HG03457 (cell line): ENCODE measurements at regions not wholly inside any gene's neighbourhood (a gene's known extent, or its start where the extent isn't known, plus 50 kb on each side); places are given as distances from the start of the nearest gene placed in this dataset.
"Not testable (repeated sequence)": the region's sequence is repeated elsewhere in the genome, so short reads cannot be mapped to it uniquely, and the experiment has no call there.

Experiments
- ATAC-seq: cut with Tn5 transposase; IDR thresholded peaks from one replicate; pipeline ENCODE4 v1.9.1; 2021; ENCODE audit warnings: moderate number of reproducible peaks; ENCODE audit not compliant: unreplicated experiment

GRCh38 chr4:138113819-138114400 lies 128.2 kb downstream of the SLC7A11 start:
- peak; percentile 16 for ATAC-seq

DNA sequence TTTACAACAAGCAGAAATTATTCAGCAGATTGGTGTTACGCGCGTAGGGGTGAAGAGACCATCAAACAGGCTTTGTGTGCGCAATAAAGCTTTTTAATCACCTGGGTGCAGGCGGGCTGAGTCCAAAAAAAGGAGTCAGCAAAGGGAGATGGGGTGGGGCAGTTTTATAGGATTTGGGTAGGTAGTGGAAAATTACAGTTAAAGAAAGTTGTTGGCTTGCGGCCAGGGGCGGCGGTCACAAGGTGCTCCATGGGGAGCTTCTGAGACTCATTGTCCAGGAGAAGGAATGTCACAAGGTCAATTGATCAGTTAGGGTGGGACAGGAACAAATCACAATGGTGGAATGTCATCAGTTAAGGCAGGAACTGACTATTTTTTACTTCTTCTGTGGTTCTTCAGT lies 129.3 kb downstream of the SLC7A11 start:
- not testable (repeated sequence) for ATAC-seq

GRCh38 chr4:138112389-138112788 lies 129.8 kb downstream of the SLC7A11 start:
- no peak for ATAC-seq

DNA sequence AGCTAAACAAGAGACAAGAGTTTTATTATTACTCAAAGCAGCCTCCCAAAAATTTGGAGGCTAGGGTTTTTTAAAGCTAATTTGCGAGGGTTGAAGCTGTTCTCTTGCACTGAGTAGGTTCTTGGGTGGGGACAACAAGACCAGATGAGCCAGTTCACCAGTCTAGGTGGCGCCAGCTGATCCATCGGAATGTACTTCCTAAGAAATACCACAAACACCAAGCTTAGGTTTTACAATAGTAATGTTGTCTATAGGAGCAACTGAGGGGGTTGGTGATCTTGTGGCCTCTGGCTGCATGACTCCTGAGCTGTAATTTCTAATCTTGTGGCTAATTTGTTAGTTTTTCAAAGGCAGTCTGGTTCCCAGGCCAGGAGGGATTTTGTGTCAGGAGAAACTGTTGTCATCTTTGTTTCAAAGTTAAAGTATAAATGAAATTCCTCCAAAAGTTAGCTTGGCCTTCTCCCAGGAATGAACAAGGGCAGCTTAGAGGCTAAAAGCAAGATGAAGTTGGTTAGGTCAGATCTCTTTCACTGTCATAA lies 130.6 kb downstream of the SLC7A11 start:
- ATAC-seq, result no peak

- no peak for ATAC-seq
Measured at GRCh38 chr4:138110815-138111214, 131.3 kb downstream of the SLC7A11 start.

GRCh38 chr4:138107023-138107422 lies 135.1 kb downstream of the SLC7A11 start:
- ATAC-seq, result no peak

DNA sequence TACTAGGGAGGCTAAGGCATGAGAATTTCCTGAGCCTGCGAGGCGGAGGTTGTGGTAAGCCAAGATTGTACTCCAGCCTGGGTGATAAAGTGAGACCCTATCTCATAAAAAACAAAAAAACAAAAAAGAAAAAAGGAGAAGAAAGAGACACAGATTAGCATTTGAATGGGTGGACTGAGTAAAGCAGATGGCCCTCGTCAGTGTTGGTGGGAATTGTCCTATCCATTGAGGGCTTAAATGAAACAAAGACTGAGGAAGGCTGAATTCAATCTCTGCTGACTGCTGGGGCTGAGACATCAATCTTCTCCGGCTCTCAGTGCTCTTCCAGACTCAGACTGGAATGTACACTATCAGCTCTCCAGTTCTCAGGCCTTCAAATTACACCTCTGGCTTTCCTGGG lies 136.8 kb downstream of the SLC7A11 start:
- ATAC-seq, result no peak

DNA sequence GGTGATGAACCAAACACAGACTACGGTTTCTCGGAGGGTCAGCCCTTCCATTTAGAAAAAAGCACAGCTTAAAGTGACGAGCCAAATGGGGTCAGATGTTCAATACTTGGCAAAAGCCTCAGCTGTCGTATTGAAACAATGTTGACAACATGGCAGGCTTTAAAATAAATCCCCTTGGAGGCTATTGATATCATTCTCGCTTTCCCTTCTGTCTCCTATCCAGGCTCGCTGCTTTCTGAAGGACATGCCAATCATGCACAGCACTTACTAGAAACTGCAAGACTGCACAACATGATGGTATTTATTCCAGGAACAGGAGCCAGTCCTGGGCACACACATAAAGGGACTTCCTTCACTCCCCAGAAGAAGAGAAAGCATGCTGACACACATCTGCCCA lies 137.9 kb downstream of the SLC7A11 start:
- ATAC-seq, result no peak

DNA sequence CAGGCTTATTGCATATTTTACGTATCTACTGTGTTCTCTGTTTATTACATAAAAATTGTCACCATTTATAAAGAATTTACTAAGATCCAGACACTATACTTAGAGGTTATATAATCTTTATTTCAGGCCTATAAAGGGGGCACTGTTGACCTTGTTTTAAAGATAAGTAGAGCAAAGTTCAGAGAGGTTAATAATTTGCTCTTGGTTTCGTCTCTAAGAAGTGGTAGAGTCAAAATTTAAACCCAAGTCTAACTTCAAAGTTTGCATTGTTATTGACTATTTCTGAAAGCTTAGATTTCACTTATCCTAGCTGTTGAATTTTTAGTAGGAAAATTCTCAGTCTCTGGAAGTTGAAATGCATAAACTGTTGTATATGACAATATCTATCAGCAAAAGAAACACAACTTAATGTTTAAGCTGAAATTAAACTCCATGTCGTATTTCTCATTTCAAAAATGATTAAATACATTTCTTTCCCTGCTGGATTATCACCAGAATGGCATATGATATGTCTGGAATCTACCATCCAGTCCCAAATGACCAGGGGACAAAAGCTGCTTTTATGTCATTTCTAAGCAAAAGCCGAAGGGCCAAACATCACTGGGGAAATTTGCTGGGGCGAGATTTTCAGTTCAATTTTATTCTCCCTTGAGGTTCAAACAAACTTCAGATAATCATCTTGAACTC lies 138.4 kb downstream of the SLC7A11 start:
- ATAC-seq, result no peak

GRCh38 chr4:138099385-138099784 lies 142.8 kb downstream of the SLC7A11 start:
- no peak for ATAC-seq

DNA sequence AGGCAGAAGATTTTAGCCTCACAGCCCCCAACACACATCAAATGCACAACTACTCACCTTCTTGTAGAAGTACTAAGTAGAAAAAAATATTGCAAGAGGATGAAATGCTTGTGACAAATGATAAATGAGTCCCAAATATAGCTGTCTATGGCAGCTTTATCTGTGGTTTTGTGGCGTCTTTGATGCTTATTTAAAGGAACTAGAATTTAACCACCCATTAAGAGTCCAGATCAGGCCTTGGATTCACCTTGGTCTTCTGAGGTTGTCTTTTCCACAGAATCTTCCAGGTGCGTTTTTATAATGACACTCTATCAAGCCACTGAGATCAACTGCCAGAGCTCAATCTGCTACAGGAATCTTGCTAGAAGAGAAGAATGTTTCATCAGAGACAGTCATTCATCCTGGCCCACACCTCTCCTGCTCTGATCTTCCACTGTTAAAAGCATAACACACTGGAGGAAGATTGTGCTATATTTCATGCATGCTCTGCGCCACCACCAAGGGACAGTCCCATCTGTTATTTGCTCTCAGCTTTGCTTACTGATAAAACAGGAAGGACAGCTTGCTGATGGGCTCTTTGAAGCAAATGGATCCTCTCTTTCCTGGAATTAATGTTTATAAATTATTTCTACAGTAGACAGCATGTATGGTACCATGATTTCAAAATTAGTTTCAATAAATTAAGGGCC lies 144.1 kb downstream of the SLC7A11 start:
- no peak for ATAC-seq

GRCh38 chr4:138096384-138097062 lies 145.6 kb downstream of the SLC7A11 start:
- no peak for ATAC-seq

DNA sequence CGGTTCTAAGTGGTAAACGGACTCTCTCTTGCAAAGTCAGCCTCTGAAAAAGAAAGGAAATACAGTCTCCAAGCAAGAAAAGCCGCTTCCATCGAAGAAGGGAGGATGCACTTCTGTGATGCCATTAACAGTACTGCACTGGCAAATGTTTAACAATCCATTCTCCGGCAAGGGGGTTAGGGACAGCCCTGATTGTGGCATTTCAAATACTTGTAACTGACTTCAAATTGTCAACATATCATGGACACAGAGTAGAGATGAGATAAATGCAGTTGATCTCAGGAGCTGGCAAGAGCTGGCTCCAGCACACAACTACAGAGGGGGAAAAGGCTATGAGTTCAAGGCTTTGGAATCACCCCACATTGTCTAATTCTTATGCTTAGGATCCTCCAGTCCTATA lies 146.8 kb downstream of the SLC7A11 start:
- ATAC-seq, result no peak

- ATAC-seq, result no peak
Measured at GRCh38 chr4:138092060-138092459, 150.1 kb downstream of the SLC7A11 start.

GRCh38 chr4:138090918-138091676 lies 151.1 kb downstream of the SLC7A11 start:
- no peak for ATAC-seq

- peak; percentile 83 for ATAC-seq
Measured at GRCh38 chr4:138090150-138090917, 151.8 kb downstream of the SLC7A11 start.

GRCh38 chr4:138088449-138089208 lies 153.5 kb downstream of the SLC7A11 start:
- no peak for ATAC-seq

DNA sequence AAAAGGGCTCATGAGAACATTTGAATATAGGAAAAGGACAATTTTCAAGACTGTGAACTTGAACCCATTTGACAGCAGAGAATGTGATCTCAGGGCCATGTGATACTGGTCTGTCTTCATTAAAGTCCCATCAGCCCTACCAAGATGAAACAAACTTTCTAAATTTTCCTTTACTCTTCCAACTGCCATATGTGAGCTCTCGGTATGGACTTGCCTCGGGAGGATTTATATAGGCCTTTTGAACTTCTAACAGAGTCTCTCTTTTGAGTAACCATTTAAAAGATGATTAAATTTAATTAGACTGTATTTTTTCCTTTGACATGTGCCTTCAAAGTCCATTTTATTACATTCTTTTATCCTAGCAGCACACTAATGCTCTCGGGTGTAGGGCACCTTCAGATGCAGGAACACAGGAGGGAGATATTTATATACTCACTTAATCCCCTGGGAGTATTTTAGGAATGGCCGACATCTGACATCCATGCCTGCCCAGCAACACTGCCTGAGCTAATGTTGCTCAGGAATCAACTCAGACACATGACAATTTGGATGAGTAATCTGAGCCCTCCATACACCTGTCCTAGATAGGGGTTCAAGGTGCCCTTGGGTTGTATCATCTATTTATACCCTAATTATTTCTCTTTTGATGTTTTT lies 155.0 kb downstream of the SLC7A11 start:
- ATAC-seq, result no peak

- ATAC-seq, result no peak
Measured at GRCh38 chr4:138086611-138087041, 155.5 kb downstream of the SLC7A11 start.
